Renal cortical epithelial cell (primary cell): ENCODE measurements at regions not wholly inside any gene's neighbourhood (a gene's known extent, or its start where the extent isn't known, plus 50 kb on each side); places are given as distances from the start of the nearest gene placed in this dataset.

Experiments
- DNase-seq: peaks from one replicate; pipeline ENCODE4 v3.0.0-alpha.2; 2011; ENCODE audit warnings: low read depth

- peak; percentile 23 for DNase-seq
Observed at GRCh38 chr3:80060664-80061063, 292.9 kb upstream of the ROBO1 start.

GRCh38 chr3:80055306-80055705, 287.5 kb upstream of the ROBO1 start:
- no peak for DNase-seq

GRCh38 chr3:80052271-80052670, 284.5 kb upstream of the ROBO1 start:
- DNase-seq = no peak

- DNase-seq = no peak
Observed at GRCh38 chr3:80051602-80051962, 283.8 kb upstream of the ROBO1 start.

- no peak for DNase-seq
Observed at GRCh38 chr3:80050826-80051601, 283.2 kb upstream of the ROBO1 start.

- no peak for DNase-seq
Observed at GRCh38 chr3:80043226-80043625, 275.4 kb upstream of the ROBO1 start.

GRCh38 chr3:80040067-80040466, 272.3 kb upstream of the ROBO1 start:
- no peak for DNase-seq

- no peak for DNase-seq
Observed at GRCh38 chr3:80036176-80036575, 268.4 kb upstream of the ROBO1 start.

GRCh38 chr3:80035021-80035420, 267.2 kb upstream of the ROBO1 start:
- DNase-seq = no peak

- no peak for DNase-seq
Observed at GRCh38 chr3:80023010-80023409, 255.2 kb upstream of the ROBO1 start.

GRCh38 chr3:80018375-80018774, 250.6 kb upstream of the ROBO1 start:
- no peak for DNase-seq

- DNase-seq = no peak
Observed at GRCh38 chr3:80017369-80017768, 249.6 kb upstream of the ROBO1 start.

GRCh38 chr3:80014576-80014975, 246.8 kb upstream of the ROBO1 start:
- no peak for DNase-seq

- DNase-seq = no peak
Observed at GRCh38 chr3:80010021-80010571, 242.3 kb upstream of the ROBO1 start.

GRCh38 chr3:80007522-80007921, 239.7 kb upstream of the ROBO1 start:
- no peak for DNase-seq

GRCh38 chr3:80006315-80006714, 238.5 kb upstream of the ROBO1 start:
- no peak for DNase-seq

GRCh38 chr3:80000022-80000421, 232.2 kb upstream of the ROBO1 start:
- DNase-seq = peak; percentile 3

GRCh38 chr3:79994397-79994796, 226.6 kb upstream of the ROBO1 start:
- no peak for DNase-seq

- DNase-seq = no peak
Observed at GRCh38 chr3:79986338-79986737, 218.5 kb upstream of the ROBO1 start.

GRCh38 chr3:79985816-79986215, 218.0 kb upstream of the ROBO1 start:
- no peak for DNase-seq

- no peak for DNase-seq
Observed at GRCh38 chr3:79983118-79983517, 215.3 kb upstream of the ROBO1 start.

- no peak for DNase-seq
Observed at GRCh38 chr3:79979990-79980389, 212.2 kb upstream of the ROBO1 start.

- no peak for DNase-seq
Observed at GRCh38 chr3:79976466-79976865, 208.7 kb upstream of the ROBO1 start.
